ENCODE measurements at regions not wholly inside any gene's neighbourhood (a gene's known extent, or its start where the extent isn't known, plus 50 kb on each side); places are given as distances from the start of the nearest gene placed in this dataset.

GRCh38 chr2:48207851-48208250 is 106.6 kb upstream of the FOXN2 start:
- no peak overlapping the region for H3K4me3 ChIP-seq (replicated peaks; ENCODE audit: low read depth, low read length)
- H3K27me3 ChIP-seq (replicated peaks; ENCODE audit: control insufficient read depth, insufficient read depth, low read length): no peaks in the 10 kb centered on the region
- TF ChIP-seq, protein P1, sequence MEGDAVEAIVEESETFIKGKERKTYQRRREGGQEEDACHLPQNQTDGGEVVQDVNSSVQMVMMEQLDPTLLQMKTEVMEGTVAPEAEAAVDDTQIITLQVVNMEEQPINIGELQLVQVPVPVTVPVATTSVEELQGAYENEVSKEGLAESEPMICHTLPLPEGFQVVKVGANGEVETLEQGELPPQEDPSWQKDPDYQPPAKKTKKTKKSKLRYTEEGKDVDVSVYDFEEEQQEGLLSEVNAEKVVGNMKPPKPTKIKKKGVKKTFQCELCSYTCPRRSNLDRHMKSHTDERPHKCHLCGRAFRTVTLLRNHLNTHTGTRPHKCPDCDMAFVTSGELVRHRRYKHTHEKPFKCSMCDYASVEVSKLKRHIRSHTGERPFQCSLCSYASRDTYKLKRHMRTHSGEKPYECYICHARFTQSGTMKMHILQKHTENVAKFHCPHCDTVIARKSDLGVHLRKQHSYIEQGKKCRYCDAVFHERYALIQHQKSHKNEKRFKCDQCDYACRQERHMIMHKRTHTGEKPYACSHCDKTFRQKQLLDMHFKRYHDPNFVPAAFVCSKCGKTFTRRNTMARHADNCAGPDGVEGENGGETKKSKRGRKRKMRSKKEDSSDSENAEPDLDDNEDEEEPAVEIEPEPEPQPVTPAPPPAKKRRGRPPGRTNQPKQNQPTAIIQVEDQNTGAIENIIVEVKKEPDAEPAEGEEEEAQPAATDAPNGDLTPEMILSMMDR (IDR thresholded peaks at IDR 0.05; ENCODE audit: insufficient read depth, low read length, poor library complexity, severe bottlenecking): no peak
- DNase-seq (ENCODE audit: extremely low read depth, insufficient read length): no peak
- H3K36me3 ChIP-seq (ENCODE audit: control insufficient read depth, insufficient read depth, low read length): no peaks in the 10 kb centered on the region

DNA sequence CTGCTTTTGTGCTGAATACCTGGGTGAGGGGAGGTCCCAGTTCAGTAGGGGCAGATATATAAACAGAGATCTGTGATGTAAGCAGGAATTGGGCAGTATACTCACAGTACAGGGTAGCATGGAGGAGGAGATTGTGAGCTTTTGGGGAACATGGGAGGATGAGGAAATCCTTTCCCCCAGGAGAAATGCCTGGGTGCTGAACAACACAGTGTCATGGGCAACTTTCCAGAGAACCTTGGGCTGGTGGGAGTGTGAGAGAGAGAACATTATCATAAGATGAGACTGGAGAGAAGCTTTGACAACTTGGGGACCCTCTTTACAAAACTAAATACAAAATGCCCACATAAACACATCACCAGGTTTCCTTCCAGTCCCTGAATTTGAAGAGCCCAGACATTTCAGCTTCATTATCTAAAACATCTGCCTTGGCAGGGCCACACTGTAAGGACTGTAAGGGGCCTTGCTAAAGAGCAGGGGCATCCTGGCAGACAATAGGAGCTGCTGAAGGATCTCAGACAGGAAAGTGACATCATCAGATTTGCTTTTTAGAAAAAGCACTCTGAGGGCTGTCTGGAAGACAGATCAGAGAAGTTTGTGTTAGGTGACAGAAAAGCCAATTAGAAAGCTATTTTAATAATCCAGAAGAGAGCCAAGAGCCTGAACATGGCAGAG is 105.1 kb upstream of the FOXN2 start:
- no peak for DNase-seq (ENCODE audit: extremely low read depth, insufficient read length)

DNA sequence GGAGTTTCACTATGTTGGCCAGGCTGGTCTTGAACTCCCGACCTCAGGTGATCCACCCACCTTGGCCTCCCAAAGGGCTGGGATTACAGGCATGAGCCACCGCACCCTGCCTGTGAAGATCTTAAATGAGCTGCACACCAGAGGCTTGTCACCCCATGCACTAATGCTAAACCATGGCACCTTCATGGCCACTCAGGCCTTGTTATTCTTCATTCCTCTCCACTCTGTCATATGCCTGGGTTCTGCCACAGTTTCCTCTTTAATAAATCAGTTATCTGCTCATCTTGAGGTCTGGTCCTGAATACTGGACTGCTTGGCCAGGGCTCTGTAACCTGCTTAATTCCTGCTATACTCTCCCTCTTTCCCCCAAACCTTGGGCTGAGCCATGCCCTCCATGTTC is 104.3 kb upstream of the FOXN2 start:
- DNase-seq (ENCODE audit: extremely low read depth, insufficient read length): no peak
- TF ChIP-seq, protein P1 (IDR thresholded peaks at IDR 0.05; ENCODE audit: insufficient read depth, low read length, poor library complexity, severe bottlenecking): no peak
- Histone ChIP-seq H3K4me3 (replicated peaks; ENCODE audit: low read depth, low read length) (no peak overlapping the region), H3K27me3 (replicated peaks; ENCODE audit: control insufficient read depth, insufficient read depth, low read length) (no peaks in the 10 kb centered on the region), H3K36me3 (ENCODE audit: control insufficient read depth, insufficient read depth, low read length) (no peaks in the 10 kb centered on the region)

More for the DNA sequence above, 105.1 kb upstream of the FOXN2 start:
- Histone ChIP-seq H3K4me3 (replicated peaks; ENCODE audit: low read depth, low read length) (no peak overlapping the region), H3K36me3 (ENCODE audit: control insufficient read depth, insufficient read depth, low read length) (no peaks in the 10 kb centered on the region), H3K27me3 (replicated peaks; ENCODE audit: control insufficient read depth, insufficient read depth, low read length) (no peaks in the 10 kb centered on the region)
- TF ChIP-seq, protein P1 (IDR thresholded peaks at IDR 0.05; ENCODE audit: insufficient read depth, low read length, poor library complexity, severe bottlenecking): no peak

GRCh38 chr2:48213646-48214045 is 100.8 kb upstream of the FOXN2 start:
- TF ChIP-seq, protein P1 (IDR thresholded peaks at IDR 0.05; ENCODE audit: insufficient read depth, low read length, poor library complexity, severe bottlenecking): no peak
- DNase-seq (ENCODE audit: extremely low read depth, insufficient read length): no peak
- H3K4me3 ChIP-seq (replicated peaks; ENCODE audit: low read depth, low read length): no peak overlapping the region
- H3K27me3 ChIP-seq (replicated peaks; ENCODE audit: control insufficient read depth, insufficient read depth, low read length): no peaks in the 10 kb centered on the region
- H3K36me3 ChIP-seq (ENCODE audit: control insufficient read depth, insufficient read depth, low read length): no peaks in the 10 kb centered on the region

- DNase-seq (ENCODE audit: extremely low read depth, insufficient read length): no peak
Observed at GRCh38 chr2:48218169-48218568, 96.3 kb upstream of the FOXN2 start.

More at GRCh38 chr2:48218169-48218568, 96.3 kb upstream of the FOXN2 start:
- Histone ChIP-seq H3K36me3 (ENCODE audit: control insufficient read depth, insufficient read depth, low read length) (no peaks in the 10 kb centered on the region), H3K27me3 (replicated peaks; ENCODE audit: control insufficient read depth, insufficient read depth, low read length) (no peaks in the 10 kb centered on the region), H3K4me3 (replicated peaks; ENCODE audit: low read depth, low read length) (no peak overlapping the region)
- TF ChIP-seq, protein P1 (IDR thresholded peaks at IDR 0.05; ENCODE audit: insufficient read depth, low read length, poor library complexity, severe bottlenecking): no peak
